ENCODE measurements at regions not wholly inside any gene's neighbourhood (a gene's known extent, or its start where the extent isn't known, plus 50 kb on each side); places are given as distances from the start of the nearest gene placed in this dataset.

DNA sequence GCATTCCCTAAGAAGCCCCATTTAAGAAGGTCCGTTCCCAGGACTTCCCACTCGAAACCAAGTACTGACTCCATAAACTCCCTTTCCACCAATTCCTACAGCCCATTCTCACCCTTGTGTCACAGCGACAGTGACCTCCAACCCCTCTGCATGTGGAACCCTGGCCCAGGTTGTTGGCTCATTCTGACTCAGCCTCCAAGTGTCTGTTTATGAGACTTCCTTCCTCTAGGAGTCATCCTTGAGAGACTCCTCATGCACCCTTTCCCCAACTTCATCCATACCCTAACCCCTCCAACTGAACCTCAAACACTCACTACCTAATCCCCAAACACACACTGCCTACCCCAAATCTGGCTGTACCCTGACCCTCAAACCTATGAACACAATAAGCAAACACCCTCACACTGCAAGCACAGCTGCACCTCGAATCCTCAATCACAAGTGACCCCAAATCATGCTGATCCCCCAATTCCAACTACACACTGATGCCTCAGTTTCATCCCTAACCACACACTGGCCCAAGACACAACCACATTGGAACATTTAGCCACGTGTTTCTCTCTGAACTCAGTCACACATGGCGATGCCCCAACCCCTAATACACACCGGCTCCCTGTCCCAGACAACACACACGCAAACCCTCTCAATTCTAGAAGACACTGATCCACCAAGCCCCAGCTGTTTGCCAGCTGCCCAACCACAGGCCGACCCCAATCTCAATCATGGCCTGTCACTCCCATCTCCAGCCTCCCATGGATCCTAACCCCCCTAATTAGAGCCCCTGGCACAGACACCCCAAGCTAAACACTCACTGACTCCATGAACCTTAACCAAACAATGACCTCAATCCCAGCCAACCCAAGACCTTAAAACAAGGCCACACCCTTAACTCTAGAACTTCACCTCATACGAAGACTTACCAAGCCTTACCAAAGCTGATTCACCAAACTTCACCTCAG lies 219.6 kb downstream of the CYP26B1 start:
- BruUV-seq (replicated peaks): no TSS peak

GRCh38 chr2:71926876-71927756 lies 220.5 kb downstream of the CYP26B1 start:
- TF ChIP-seq EZH2 (IDR thresholded peaks at IDR 0.05; ENCODE audit: borderline replicate concordance, low read depth, low read length, poor library complexity, severe bottlenecking): no peak
- TF ChIP-seq, protein P1, sequence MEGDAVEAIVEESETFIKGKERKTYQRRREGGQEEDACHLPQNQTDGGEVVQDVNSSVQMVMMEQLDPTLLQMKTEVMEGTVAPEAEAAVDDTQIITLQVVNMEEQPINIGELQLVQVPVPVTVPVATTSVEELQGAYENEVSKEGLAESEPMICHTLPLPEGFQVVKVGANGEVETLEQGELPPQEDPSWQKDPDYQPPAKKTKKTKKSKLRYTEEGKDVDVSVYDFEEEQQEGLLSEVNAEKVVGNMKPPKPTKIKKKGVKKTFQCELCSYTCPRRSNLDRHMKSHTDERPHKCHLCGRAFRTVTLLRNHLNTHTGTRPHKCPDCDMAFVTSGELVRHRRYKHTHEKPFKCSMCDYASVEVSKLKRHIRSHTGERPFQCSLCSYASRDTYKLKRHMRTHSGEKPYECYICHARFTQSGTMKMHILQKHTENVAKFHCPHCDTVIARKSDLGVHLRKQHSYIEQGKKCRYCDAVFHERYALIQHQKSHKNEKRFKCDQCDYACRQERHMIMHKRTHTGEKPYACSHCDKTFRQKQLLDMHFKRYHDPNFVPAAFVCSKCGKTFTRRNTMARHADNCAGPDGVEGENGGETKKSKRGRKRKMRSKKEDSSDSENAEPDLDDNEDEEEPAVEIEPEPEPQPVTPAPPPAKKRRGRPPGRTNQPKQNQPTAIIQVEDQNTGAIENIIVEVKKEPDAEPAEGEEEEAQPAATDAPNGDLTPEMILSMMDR (conservative IDR thresholded peaks at IDR 0.05; ENCODE audit: low read depth, low read length): no peak
- no TSS peak for BruUV-seq (replicated peaks)
- H3K27ac ChIP-seq (ENCODE audit: low read depth, low read length, poor library complexity, severe bottlenecking): no peak overlapping the region
- CTCF ChIA-PET: no interaction called here
- H3K4me1 ChIP-seq (ENCODE audit: insufficient read depth, low read length, poor library complexity, severe bottlenecking): no peaks in the 10 kb centered on the region
- intact Hi-C loops (cut with micrococcal nuclease; ENCODE audit: unreplicated experiment): no loop called here
- no peaks in the 10 kb centered on the region for H3K9me3 ChIP-seq (ENCODE audit: low read depth, low read length, poor library complexity, severe bottlenecking)
- no peaks in the 10 kb centered on the region for H3K36me3 ChIP-seq (ENCODE audit: insufficient read depth, low read length, poor library complexity, severe bottlenecking)
- no peak overlapping the region for H3K4me3 ChIP-seq (ENCODE audit: low read depth, low read length, poor library complexity, severe bottlenecking)
- POLR2A ChIA-PET (ENCODE audit: low non-redundant PET): no interaction called here
- no peak for DNase-seq (ENCODE audit: low spot score)
- H3K27me3 ChIP-seq (replicated peaks; ENCODE audit: insufficient read depth, low read depth, low read length, poor library complexity): no peaks in the 10 kb centered on the region

More for the DNA sequence above, 219.6 kb downstream of the CYP26B1 start:
- ChIA-PET CTCF (no interaction called here), POLR2A (ENCODE audit: low non-redundant PET) (no interaction called here)
- H3K4me1 ChIP-seq (ENCODE audit: insufficient read depth, low read length, poor library complexity, severe bottlenecking): peaks cover 4% of the 10 kb centered on the region
- intact Hi-C loops (cut with micrococcal nuclease; ENCODE audit: unreplicated experiment): no loop called here
- H3K4me3 ChIP-seq (ENCODE audit: low read depth, low read length, poor library complexity, severe bottlenecking): no peak overlapping the region
- no peak for TF ChIP-seq EZH2 (IDR thresholded peaks at IDR 0.05; ENCODE audit: borderline replicate concordance, low read depth, low read length, poor library complexity, severe bottlenecking)
- TF ChIP-seq, protein P1 (conservative IDR thresholded peaks at IDR 0.05; ENCODE audit: low read depth, low read length): no peak
- H3K27me3 ChIP-seq (replicated peaks; ENCODE audit: insufficient read depth, low read depth, low read length, poor library complexity): no peaks in the 10 kb centered on the region
- no peaks in the 10 kb centered on the region for H3K9me3 ChIP-seq (ENCODE audit: low read depth, low read length, poor library complexity, severe bottlenecking)
- DNase-seq (ENCODE audit: low spot score): no peak
- no peaks in the 10 kb centered on the region for H3K36me3 ChIP-seq (ENCODE audit: insufficient read depth, low read length, poor library complexity, severe bottlenecking)
- H3K27ac ChIP-seq (ENCODE audit: low read depth, low read length, poor library complexity, severe bottlenecking): no peak overlapping the region

DNA sequence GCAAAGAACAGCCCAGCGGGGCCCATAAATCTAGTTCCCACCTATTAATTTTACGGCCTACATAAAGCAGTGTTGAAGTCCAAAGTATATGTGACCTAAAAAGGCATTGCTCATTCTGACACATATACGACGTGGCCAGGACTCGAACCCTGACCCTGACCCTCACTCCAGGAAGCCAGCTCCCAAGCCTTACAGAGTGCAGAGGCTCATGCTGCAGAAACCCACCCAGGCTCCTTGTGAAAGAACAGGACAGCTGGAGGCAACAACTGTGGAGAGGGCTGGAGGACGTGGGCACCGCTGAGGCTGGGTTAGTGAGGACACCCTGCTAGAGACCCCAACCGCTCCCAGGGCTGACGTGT lies 221.6 kb downstream of the CYP26B1 start:
- POLR2A ChIA-PET (ENCODE audit: low non-redundant PET): no interaction called here
- no peak overlapping the region for H3K4me3 ChIP-seq (ENCODE audit: low read depth, low read length, poor library complexity, severe bottlenecking)
- no TSS peak for BruUV-seq (replicated peaks)
- no peak overlapping the region for H3K27ac ChIP-seq (ENCODE audit: low read depth, low read length, poor library complexity, severe bottlenecking)
- CTCF ChIA-PET: no interaction called here
- DNase-seq (ENCODE audit: low spot score): no peak
- H3K36me3 ChIP-seq (ENCODE audit: insufficient read depth, low read length, poor library complexity, severe bottlenecking): no peaks in the 10 kb centered on the region
- H3K9me3 ChIP-seq (ENCODE audit: low read depth, low read length, poor library complexity, severe bottlenecking): no peaks in the 10 kb centered on the region
- no peaks in the 10 kb centered on the region for H3K4me1 ChIP-seq (ENCODE audit: insufficient read depth, low read length, poor library complexity, severe bottlenecking)
- H3K27me3 ChIP-seq (replicated peaks; ENCODE audit: insufficient read depth, low read depth, low read length, poor library complexity): no peaks in the 10 kb centered on the region
- intact Hi-C loops (cut with micrococcal nuclease; ENCODE audit: unreplicated experiment): no loop called here
- TF ChIP-seq EZH2 (IDR thresholded peaks at IDR 0.05; ENCODE audit: borderline replicate concordance, low read depth, low read length, poor library complexity, severe bottlenecking): no peak
- TF ChIP-seq, protein P1 (conservative IDR thresholded peaks at IDR 0.05; ENCODE audit: low read depth, low read length): no peak

All from A673 (cell line).